Heart left ventricle (tissue), 16 donors: ENCODE measurements at regions not wholly inside any gene's neighbourhood (a gene's known extent, or its start where the extent isn't known, plus 50 kb on each side); places are given as distances from the start of the nearest gene placed in this dataset.

ENCODE experiments used
- ATAC-seq, 4 donors: fragments of 200-7000 bp; cut with Tn5 transposase; one replicate each; pipeline ENCODE4 v1.9.1; 2020 to 2022; ENCODE audit warnings: moderate library complexity in 4 of 4, mild to moderate bottlenecking in 3 of 4, moderate number of reproducible peaks in 1 of 4
- DNase-seq, 5 donors: peaks; one replicate each; pipeline ENCODE4 v3.0.0-alpha.2; 2020
- H3K27ac ChIP-seq, 12 donors: fragments of 200-600 bp; sonication (generic) in 4 of 12; one replicate each; pipeline versions ENCODE4 v1.5.0 to v1.8.0; 2016 to 2022; ENCODE audit warnings: mild to moderate bottlenecking in 2 of 12
- H3K27me3 ChIP-seq, 9 donors: fragments of 200-600 bp; sonication (generic) in 2 of 9; one replicate each; pipeline versions ENCODE4 v1.5.1 to v1.8.0; 2016 to 2022; ENCODE audit warnings: mild to moderate bottlenecking in 3 of 9
- H3K36me3 ChIP-seq, 9 donors: fragments of 200-600 bp; sonication (generic) in 2 of 9; one replicate each; pipeline versions ENCODE4 v1.5.0 to v1.8.0; 2018 to 2022; ENCODE audit warnings: mild to moderate bottlenecking in 2 of 9
- H3K4me1 ChIP-seq, 12 donors: fragments of 200-600 bp; sonication (generic) in 4 of 12; one replicate each; pipeline versions ENCODE4 v1.5.0 to v1.8.0; 2016 to 2022; ENCODE audit warnings: mild to moderate bottlenecking in 3 of 12
- H3K4me3 ChIP-seq, 12 donors: fragments of 200-600 bp; sonication (generic) in 4 of 12; one replicate each; pipeline versions ENCODE4 v1.5.0 to v1.8.0; 2017 to 2022; ENCODE audit warnings: mild to moderate bottlenecking in 9 of 12, moderate library complexity in 4 of 12
- H3K9me3 ChIP-seq, 12 donors: fragments of 200-600 bp; sonication (generic) in 4 of 12; one replicate each; pipeline versions ENCODE4 v1.5.0 to v1.8.0; 2016 to 2022; ENCODE audit warnings: mild to moderate bottlenecking in 1 of 12
- POLR2A ChIP-seq, 2 donors: fragments of 450-650 bp; IDR thresholded peaks; one replicate each; pipeline ENCODE4 v1.6.1; 2017; ENCODE audit warnings: antibody characterized with exemption in 2 of 2, mild to moderate bottlenecking in 2 of 2, moderate library complexity in 2 of 2
- WGBS, 4 donors: extraction: QIAGEN DNeasy Blood & Tissue Kit in 2 of 4; methylation state at CpG; one replicate each; pipeline versions ENCODE4 v1.1.5 to v1.1.7; 2013 to 2018; 5-methylcytosine and 5-hydroxymethylcytosine counted together
- intact Hi-C, 10 donors: fragments of 100-400 bp; cut with DNase I; formaldehyde crosslinking; loops; one replicate each; pipeline versions ENCODE4 v1.11.1 to v1.14.2; 2022
- TF ChIP-seq, protein P1 (sequence below), 12 donors: fragments of 200-600 bp; sonication (generic) in 4 of 12; IDR thresholded peaks; one replicate each; pipeline versions ENCODE4 v1.5.0 to v1.8.0; 2018 to 2022; ENCODE audit warnings: antibody characterized with exemption in 12 of 12, mild to moderate bottlenecking in 5 of 12
- donor health status: ischemic (EF 13 %, LVEDD 7.1; RV severe dilation, severe dysfunction).
- donor health status: healthy with polysubstance abuse.
- donor health status: DM: no; HTN: yes; CAD: no.
- donor health status: DM: no; HTN: no; CAD: no.
- donor health status: ischemic (EF 25% LVEDD 6.9; RV normal size, moderate dysfunction).
- donor health status: ischemic (EF 25% LVEDD 5.7; RV mildly dilated, moderate dysfunction).
- donor health status: healthy.
- donor health status: DM: yes; HTN: yes; CAD: no.
- donor health status: ischemic (EF 35%, LVEDD 5.7; RV mildly dilated, moderate dysfunction).
- donor health status: nonischemic (EF 11% LVEDD 7.7; RV severe dilation, severe dysfunction).
- donor health status: DM: yes; HTN: yes; CAD: no.
- donor health status: PGD.
- donor health status: ischemic (EF 29% LVEDD 5.4; RV normal size, mild dysfunction).
- donor health status: nonischemic (EF 23%, LVEDD 6.1; RV moderate dilation, normal function).

DNA sequence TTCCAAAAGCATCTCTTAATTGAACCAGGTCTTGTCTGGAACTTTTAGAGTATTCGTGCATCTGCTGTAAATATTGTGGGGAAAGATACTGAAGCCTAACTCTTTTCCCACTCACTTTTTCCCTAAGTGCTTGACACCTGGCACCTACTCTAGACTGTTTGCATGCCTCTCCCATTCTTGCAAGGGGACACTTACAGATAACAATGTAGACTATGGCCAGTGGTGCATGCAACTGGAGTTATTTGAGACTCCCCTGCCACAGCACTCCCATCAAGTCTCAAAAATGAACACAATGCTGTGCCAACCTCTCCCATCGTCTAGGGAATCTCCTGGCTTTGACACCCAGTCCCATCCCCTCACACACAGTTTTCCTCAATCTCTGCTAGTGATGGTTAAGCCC, 118.6 kb upstream of the ATP1B1 start:
- intact Hi-C loops: no loop called here

GRCh38 chr1:168989985-168990384, 116.5 kb upstream of the ATP1B1 start:
- ATAC-seq (no peak), DNase-seq (no peak)
- Histone ChIP-seq H3K27ac (no peak overlapping the region), H3K27me3 (no peaks in the 10 kb centered on the region), H3K4me3 (no peak overlapping the region), H3K36me3 (no peaks in the 10 kb centered on the region), H3K9me3 (peaks cover 0 to 8% (median 0%) of the 10 kb centered on the region in 12 donors), H3K4me1 (no peaks in the 10 kb centered on the region)
- no peak for TF ChIP-seq POLR2A (IDR thresholded peaks at IDR 0.05)
- TF ChIP-seq, protein P1, sequence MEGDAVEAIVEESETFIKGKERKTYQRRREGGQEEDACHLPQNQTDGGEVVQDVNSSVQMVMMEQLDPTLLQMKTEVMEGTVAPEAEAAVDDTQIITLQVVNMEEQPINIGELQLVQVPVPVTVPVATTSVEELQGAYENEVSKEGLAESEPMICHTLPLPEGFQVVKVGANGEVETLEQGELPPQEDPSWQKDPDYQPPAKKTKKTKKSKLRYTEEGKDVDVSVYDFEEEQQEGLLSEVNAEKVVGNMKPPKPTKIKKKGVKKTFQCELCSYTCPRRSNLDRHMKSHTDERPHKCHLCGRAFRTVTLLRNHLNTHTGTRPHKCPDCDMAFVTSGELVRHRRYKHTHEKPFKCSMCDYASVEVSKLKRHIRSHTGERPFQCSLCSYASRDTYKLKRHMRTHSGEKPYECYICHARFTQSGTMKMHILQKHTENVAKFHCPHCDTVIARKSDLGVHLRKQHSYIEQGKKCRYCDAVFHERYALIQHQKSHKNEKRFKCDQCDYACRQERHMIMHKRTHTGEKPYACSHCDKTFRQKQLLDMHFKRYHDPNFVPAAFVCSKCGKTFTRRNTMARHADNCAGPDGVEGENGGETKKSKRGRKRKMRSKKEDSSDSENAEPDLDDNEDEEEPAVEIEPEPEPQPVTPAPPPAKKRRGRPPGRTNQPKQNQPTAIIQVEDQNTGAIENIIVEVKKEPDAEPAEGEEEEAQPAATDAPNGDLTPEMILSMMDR (IDR thresholded peaks at IDR 0.05): no peak
- intact Hi-C loops: no loop called here

More for the DNA sequence above, 118.6 kb upstream of the ATP1B1 start:
- no peaks in the 10 kb centered on the region for H3K36me3 ChIP-seq
- H3K27me3 ChIP-seq: no peaks in the 10 kb centered on the region
- ATAC-seq (no peak), DNase-seq (no peak)
- H3K4me1 ChIP-seq: no peaks in the 10 kb centered on the region
- WGBS, 4 donors: 81 to 85% (median 84%) methylated on average over 2 of the region's 2 CpGs
- H3K27ac ChIP-seq: no peak overlapping the region
- no peaks in the 10 kb centered on the region for H3K9me3 ChIP-seq
- TF ChIP-seq, protein P1 (IDR thresholded peaks at IDR 0.05): no peak
- no peak for TF ChIP-seq POLR2A (IDR thresholded peaks at IDR 0.05)
- H3K4me3 ChIP-seq: no peak overlapping the region

- Histone ChIP-seq H3K4me3 (no peak overlapping the region), H3K4me1 (no peaks in the 10 kb centered on the region), H3K36me3 (no peaks in the 10 kb centered on the region), H3K27ac (no peak overlapping the region), H3K27me3 (no peaks in the 10 kb centered on the region), H3K9me3 (peaks cover 0 to 8% (median 0%) of the 10 kb centered on the region in 12 donors)
- TF ChIP-seq, protein P1 (IDR thresholded peaks at IDR 0.05): no peak
- no peak for TF ChIP-seq POLR2A (IDR thresholded peaks at IDR 0.05)
- intact Hi-C loops: no loop called here
- DNase-seq (no peak), ATAC-seq (no peak)
- 74 to 78% (median 76%) methylated on average over 4 of the region's 4 CpGs for WGBS, 4 donors
These were observed 114.6 kb upstream of the ATP1B1 start for GRCh38 chr1:168991667-168992475.

DNA sequence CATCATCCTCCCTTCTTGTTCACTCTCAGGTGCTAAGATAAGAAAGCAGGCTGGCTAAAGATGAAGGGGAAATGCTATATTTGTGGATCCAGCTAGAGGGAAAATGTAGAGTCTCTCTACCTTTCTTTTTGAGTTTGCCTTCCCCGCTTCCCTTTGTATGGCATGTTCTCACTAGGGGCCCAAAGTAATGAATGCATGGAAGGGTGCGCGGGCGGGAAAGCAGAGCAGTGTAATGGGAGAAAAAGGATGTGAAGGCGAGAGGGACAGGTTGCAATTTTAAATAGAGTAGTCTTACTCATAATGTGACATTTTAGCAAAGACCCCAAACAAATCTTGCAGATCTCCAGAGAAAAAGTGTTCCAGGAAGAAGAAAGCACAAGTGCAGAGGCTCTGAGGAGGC, 105.1 kb upstream of the ATP1B1 start:
- whole genome bisulfite sequencing, 4 donors: 95 to 98% (median 97%) methylated on average over 5 of the region's 5 CpGs

More for the DNA sequence above, 105.1 kb upstream of the ATP1B1 start:
- no peaks in the 10 kb centered on the region for H3K27me3 ChIP-seq
- H3K36me3 ChIP-seq: no peaks in the 10 kb centered on the region
- no peak for TF ChIP-seq POLR2A (IDR thresholded peaks at IDR 0.05)
- TF ChIP-seq, protein P1 (IDR thresholded peaks at IDR 0.05): no peak
- ATAC-seq: no peak
- no peak overlapping the region for H3K27ac ChIP-seq
- DNase-seq: no peak
- intact Hi-C loops: no loop called here
- H3K9me3 ChIP-seq: no peaks in the 10 kb centered on the region
- peaks cover 0 to 7% (median 0%) of the 10 kb centered on the region in 12 donors for H3K4me1 ChIP-seq
- H3K4me3 ChIP-seq: no peak overlapping the region
